ENCODE measurements at regions not wholly inside any gene's neighbourhood (a gene's known extent, or its start where the extent isn't known, plus 50 kb on each side); places are given as distances from the start of the nearest gene placed in this dataset.

DNA sequence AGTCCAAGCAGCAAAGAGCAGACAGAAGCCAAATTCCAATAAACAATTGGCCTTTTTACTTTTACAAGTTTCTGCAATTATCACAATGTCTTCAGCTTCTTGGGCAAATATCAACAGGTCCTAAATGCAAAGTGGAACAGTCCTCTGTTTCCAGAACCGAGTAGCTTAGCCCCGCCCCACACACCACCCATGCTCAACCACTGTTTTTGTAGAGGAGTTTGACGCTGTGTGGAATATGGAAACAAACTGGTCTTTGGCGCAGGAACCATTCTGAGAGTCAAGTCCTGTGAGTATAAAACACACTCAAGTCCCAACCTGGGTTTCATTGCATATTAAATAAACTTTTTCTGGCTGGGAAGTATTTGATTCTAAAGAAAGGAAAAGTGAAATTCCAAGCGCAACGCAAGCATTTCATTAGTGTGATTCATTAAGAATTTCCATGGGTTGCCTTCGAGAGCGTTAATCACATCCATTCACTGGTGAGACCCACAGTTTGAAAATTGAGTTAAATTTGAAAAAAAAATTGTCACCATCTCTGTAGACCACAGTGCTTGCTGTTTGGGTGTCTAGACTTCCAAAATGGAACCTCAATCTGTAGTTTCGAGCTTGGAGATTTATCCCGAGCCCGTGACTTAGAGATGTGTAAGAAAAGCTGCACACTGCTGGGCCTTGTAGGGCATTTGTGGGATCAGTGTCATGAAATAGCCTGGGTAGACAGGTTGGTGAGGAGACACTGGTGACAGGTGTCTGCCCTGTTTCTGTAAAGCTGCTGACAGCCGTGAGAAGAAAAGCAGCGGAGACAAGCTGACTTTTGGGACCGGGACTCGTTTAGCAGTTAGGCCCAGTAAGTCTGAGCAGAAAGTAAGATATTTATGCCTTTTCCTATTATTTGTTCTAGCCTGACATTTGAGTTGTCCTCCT, 96.1 kb downstream of the DAD1 start:
- no peak overlapping the region for H3K9ac ChIP-seq (ENCODE audit: low read depth, low read length)
- H3K9me3 ChIP-seq (ENCODE audit: control insufficient read depth, insufficient read depth, low read length): no peaks in the 10 kb centered on the region
- in situ Hi-C loops (cut with MboI; ENCODE audit: low sequenced_read_pairs) (no loop called here), dilution Hi-C loops (cut with HindIII; ENCODE audit: low sequenced_read_pairs, unreplicated experiment) (no loop called here), intact Hi-C loops (cut with micrococcal nuclease) (no loop called here)
- BruUV-seq (replicated peaks): no TSS peak
- H3K27ac ChIP-seq (ENCODE audit: insufficient read depth, low read length): no peak overlapping the region
- no peak for ATAC-seq (ENCODE audit: low read depth)
- no peak overlapping the region for H3K23ac ChIP-seq (ENCODE audit: low read depth, low read length)
- no peak overlapping the region for H3K14ac ChIP-seq (replicated peaks; ENCODE audit: low read depth, low read length)
- H3K4me3 ChIP-seq (ENCODE audit: insufficient read depth, low read depth, low read length): no peak overlapping the region
- no peak overlapping the region for H3K18ac ChIP-seq (ENCODE audit: low read depth, low read length)
- H4K20me1 ChIP-seq (ENCODE audit: insufficient read depth, low read length): no peaks in the 10 kb centered on the region
- no peak overlapping the region for H2BK5ac ChIP-seq (ENCODE audit: low read depth, low read length, poor library complexity, severe bottlenecking)
- POLR2A ChIA-PET (ENCODE audit: unreplicated experiment): no interaction called here
- H3K4ac ChIP-seq (ENCODE audit: low read depth, low read length): no peak overlapping the region
- H2AK9ac ChIP-seq (replicated peaks; ENCODE audit: low read depth, low read length, poor library complexity): no peak overlapping the region
- no peak overlapping the region for H2AK5ac ChIP-seq (ENCODE audit: low read depth, low read length)
- WGBS, 2 experiments (ENCODE audit: extremely low coverage in 2 of 2, insufficient read length in 1 of 2): 90% methylated on average over 4 of the region's 15 CpGs; no CpG with 5 or more reads in 1 of the 2 experiments
- no peak overlapping the region for H2BK120ac ChIP-seq (ENCODE audit: low read depth, low read length)
- H2BK20ac ChIP-seq (ENCODE audit: low read depth, low read length): no peak overlapping the region
- no peaks in the 10 kb centered on the region for H3K79me1 ChIP-seq (ENCODE audit: low read depth in 1 of 2, low read length in 2 of 2)
- H3K56ac ChIP-seq (ENCODE audit: extremely low read depth, insufficient read depth, low read length): no peak overlapping the region
- no peak for DNase-seq
- peaks cover 61% of the 10 kb centered on the region for H3K27me3 ChIP-seq (ENCODE audit: control insufficient read depth, insufficient read depth, low read length)
- CTCF ChIA-PET: no interaction called here
- H4K8ac ChIP-seq (ENCODE audit: low read depth in 2 of 2, low read length in 2 of 2): no peak overlapping the region
- no peaks in the 10 kb centered on the region for H3K4me1 ChIP-seq (ENCODE audit: control insufficient read depth, insufficient read depth, low read length)
- H4K91ac ChIP-seq (ENCODE audit: insufficient read depth, low read depth, low read length): no peak overlapping the region
- H3K4me2 ChIP-seq (ENCODE audit: low read depth, low read length): no peak overlapping the region
- no peaks in the 10 kb centered on the region for H3K9me1 ChIP-seq (ENCODE audit: insufficient read depth, low read length)
- H3K36me3 ChIP-seq (ENCODE audit: control insufficient read depth, insufficient read depth, low read length): no peaks in the 10 kb centered on the region
- no peak overlapping the region for H2BK15ac ChIP-seq (ENCODE audit: low read depth, low read length)
- no peak overlapping the region for H4K5ac ChIP-seq (ENCODE audit: low read depth, low read length)
- H2AFZ ChIP-seq (replicated peaks; ENCODE audit: low read length, poor library complexity): no peak overlapping the region
- no peak for TF ChIP-seq MXI1 (IDR thresholded peaks at IDR 0.05; ENCODE audit: borderline replicate concordance, low read depth, low read length)
- TF ChIP-seq CHD1 (IDR thresholded peaks at IDR 0.05; ENCODE audit: low read depth, low read length): no peak
- TF ChIP-seq POLR2A (IDR thresholded peaks at IDR 0.05; ENCODE audit: low read depth, low read length): no peak
- TF ChIP-seq RFX5 (IDR thresholded peaks at IDR 0.05; ENCODE audit: low read depth, low read length): no peak
- no peak for TF ChIP-seq SMC3 (IDR thresholded peaks at IDR 0.05; ENCODE audit: low read depth, low read length)
- TF ChIP-seq NFE2L2 (IDR thresholded peaks at IDR 0.05; ENCODE audit: low read depth, low read length): no peak
- no peak for TF ChIP-seq MAFK (IDR thresholded peaks at IDR 0.05; ENCODE audit: low read depth, low read length)
- TF ChIP-seq, protein P1, sequence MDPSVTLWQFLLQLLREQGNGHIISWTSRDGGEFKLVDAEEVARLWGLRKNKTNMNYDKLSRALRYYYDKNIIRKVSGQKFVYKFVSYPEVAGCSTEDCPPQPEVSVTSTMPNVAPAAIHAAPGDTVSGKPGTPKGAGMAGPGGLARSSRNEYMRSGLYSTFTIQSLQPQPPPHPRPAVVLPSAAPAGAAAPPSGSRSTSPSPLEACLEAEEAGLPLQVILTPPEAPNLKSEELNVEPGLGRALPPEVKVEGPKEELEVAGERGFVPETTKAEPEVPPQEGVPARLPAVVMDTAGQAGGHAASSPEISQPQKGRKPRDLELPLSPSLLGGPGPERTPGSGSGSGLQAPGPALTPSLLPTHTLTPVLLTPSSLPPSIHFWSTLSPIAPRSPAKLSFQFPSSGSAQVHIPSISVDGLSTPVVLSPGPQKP (IDR thresholded peaks at IDR 0.05; ENCODE audit: borderline replicate concordance, low read depth, low read length): no peak
- no peak for TF ChIP-seq FOS (IDR thresholded peaks at IDR 0.05; ENCODE audit: low read depth, low read length)
- TF ChIP-seq, protein P2, sequence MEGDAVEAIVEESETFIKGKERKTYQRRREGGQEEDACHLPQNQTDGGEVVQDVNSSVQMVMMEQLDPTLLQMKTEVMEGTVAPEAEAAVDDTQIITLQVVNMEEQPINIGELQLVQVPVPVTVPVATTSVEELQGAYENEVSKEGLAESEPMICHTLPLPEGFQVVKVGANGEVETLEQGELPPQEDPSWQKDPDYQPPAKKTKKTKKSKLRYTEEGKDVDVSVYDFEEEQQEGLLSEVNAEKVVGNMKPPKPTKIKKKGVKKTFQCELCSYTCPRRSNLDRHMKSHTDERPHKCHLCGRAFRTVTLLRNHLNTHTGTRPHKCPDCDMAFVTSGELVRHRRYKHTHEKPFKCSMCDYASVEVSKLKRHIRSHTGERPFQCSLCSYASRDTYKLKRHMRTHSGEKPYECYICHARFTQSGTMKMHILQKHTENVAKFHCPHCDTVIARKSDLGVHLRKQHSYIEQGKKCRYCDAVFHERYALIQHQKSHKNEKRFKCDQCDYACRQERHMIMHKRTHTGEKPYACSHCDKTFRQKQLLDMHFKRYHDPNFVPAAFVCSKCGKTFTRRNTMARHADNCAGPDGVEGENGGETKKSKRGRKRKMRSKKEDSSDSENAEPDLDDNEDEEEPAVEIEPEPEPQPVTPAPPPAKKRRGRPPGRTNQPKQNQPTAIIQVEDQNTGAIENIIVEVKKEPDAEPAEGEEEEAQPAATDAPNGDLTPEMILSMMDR (conservative IDR thresholded peaks at IDR 0.05; ENCODE audit: low read depth, low read length): no peak
- no peak for TF ChIP-seq MAZ (IDR thresholded peaks at IDR 0.05; ENCODE audit: borderline replicate concordance, low read depth, low read length)
- no peak for TF ChIP-seq CEBPB (IDR thresholded peaks at IDR 0.05; ENCODE audit: low read depth, low read length)
- no peak for TF ChIP-seq USF2 (IDR thresholded peaks at IDR 0.05; ENCODE audit: low read depth, low read length)
- no peak for TF ChIP-seq RCOR1 (IDR thresholded peaks at IDR 0.05; ENCODE audit: insufficient replicate concordance, low read length)
- no peak for TF ChIP-seq RAD21 (IDR thresholded peaks at IDR 0.05; ENCODE audit: low read length)

Measured in IMR-90 (cell line).